CD4-positive, alpha-beta T cell (primary cell): ENCODE measurements at regions not wholly inside any gene's neighbourhood (a gene's known extent, or its start where the extent isn't known, plus 50 kb on each side); places are given as distances from the start of the nearest gene placed in this dataset.

Experiments used
- ATAC-seq: fragments of 200-7000 bp; cut with Tn5 transposase; one replicate; pipeline ENCODE4 v1.10.0; 2022; ENCODE audit warnings: mild to moderate bottlenecking; ENCODE audit not compliant: poor library complexity
- CTCF ChIA-PET: fragments of 350-600 bp; sonication (Branson Sonifier 250); formaldehyde crosslinking; loops from one replicate; lab custom pipeline; 2021; ENCODE audit warnings: antibody characterized with exemption, inconsistent platforms; lab: Charles Lee
- POLR2A ChIA-PET: fragments of 350-600 bp; sonication (Branson Sonifier 250); formaldehyde crosslinking; loops from one replicate; lab custom pipeline; 2021; ENCODE audit warnings: antibody characterized with exemption, inconsistent platforms; lab: Charles Lee
- DNase-seq, 14 experiments: peaks; one replicate each; pipeline ENCODE4 v3.0.0-alpha.2; 2013 to 2020; ENCODE audit warnings: mixed read lengths in 2 of 14
- H3K27ac ChIP-seq, 2 donors: one replicate each; pipeline versions ENCODE4 v1.5.1 to v1.7.0; 2013; ENCODE audit warnings: low read length in 2 of 2, low read depth in 1 of 2, mild to moderate bottlenecking in 1 of 2
- H3K27me3 ChIP-seq, 2 experiments: 1 replicate in 1 of 2; 2 replicates in 1 of 2; pipeline versions ENCODE4 v1.6.1 to v1.7.0; 2013; ENCODE audit warnings: low read length in 2 of 2, control low read depth in 1 of 2, mild to moderate bottlenecking in 1 of 2, moderate library complexity in 1 of 2; ENCODE audit not compliant: insufficient read depth in 2 of 2, control insufficient read depth in 1 of 2
- H3K36me3 ChIP-seq: one replicate; pipeline ENCODE4 v1.6.1; 2013; ENCODE audit warnings: low read length, control low read depth; ENCODE audit not compliant: insufficient read depth
- H3K4me1 ChIP-seq: one replicate; pipeline ENCODE4 v1.6.1; 2013; ENCODE audit warnings: low read length, control low read depth; ENCODE audit not compliant: insufficient read depth
- H3K4me3 ChIP-seq: one replicate; pipeline ENCODE4 v1.5.1; 2013; ENCODE audit warnings: mild to moderate bottlenecking, low read length, moderate library complexity
- H3K9me3 ChIP-seq, 2 experiments: 1 replicate in 1 of 2; 2 replicates in 1 of 2; pipeline versions ENCODE4 v1.6.1 to v1.7.0; 2013; ENCODE audit warnings: low read length in 2 of 2, mild to moderate bottlenecking in 2 of 2, control low read depth in 1 of 2, moderate library complexity in 1 of 2; ENCODE audit not compliant: control insufficient read depth in 1 of 2, insufficient read depth in 1 of 2
- H3K27ac Mint-ChIP-seq: one replicate; pipeline ENCODE4 v1.8.0; 2020; ENCODE audit warnings: mixed read lengths
- H3K27me3 Mint-ChIP-seq: one replicate; pipeline ENCODE4 v1.8.0; 2021; ENCODE audit warnings: mixed read lengths
- H3K36me3 Mint-ChIP-seq: one replicate; pipeline ENCODE4 v1.8.0; 2021; ENCODE audit warnings: low read depth, mixed read lengths
- H3K4me1 Mint-ChIP-seq: one replicate; pipeline ENCODE4 v1.8.0; 2021; ENCODE audit warnings: low read depth, mixed read lengths
- H3K4me3 Mint-ChIP-seq: one replicate; pipeline ENCODE4 v1.8.0; 2020; ENCODE audit warnings: mild to moderate bottlenecking, mixed read lengths
- H3K9me3 Mint-ChIP-seq: one replicate; pipeline ENCODE4 v1.8.0; 2020; ENCODE audit warnings: mixed read lengths
- CTCF ChIP-seq: fragments of 200-600 bp; IDR thresholded peaks from one replicate; pipeline ENCODE4 v1.8.0; 2022; ENCODE audit warnings: antibody characterized with exemption, mild to moderate bottlenecking
- intact Hi-C, 2 experiments: fragments of 100-400 bp; cut with DNase I in 1 of 2; cut with micrococcal nuclease in 1 of 2; formaldehyde crosslinking; loops; one replicate each; pipeline versions ENCODE4 v1.15.1 to v1.9.0; 2023 to 2025; cut with DNase I, micrococcal nuclease

GRCh38 chr2:190762566-190762965 lies 113.7 kb downstream of the NAB1 start:
- no peaks in the 10 kb centered on the region for H3K9me3 ChIP-seq
- ChIA-PET POLR2A (no interaction called here), CTCF (no interaction called here)
- H3K4me1 ChIP-seq = no peaks in the 10 kb centered on the region
- Mint-ChIP-seq H3K4me1 (peaks cover 5% of the 10 kb centered on the region), H3K27ac (no peak overlapping the region), H3K36me3 (no peaks in the 10 kb centered on the region), H3K9me3 (no peaks in the 10 kb centered on the region), H3K27me3 (no peaks in the 10 kb centered on the region), H3K4me3 (no peak overlapping the region)
- ATAC-seq = no peak
- no peak overlapping the region for H3K27ac ChIP-seq
- no peaks in the 10 kb centered on the region for H3K27me3 ChIP-seq
- H3K4me3 ChIP-seq = no peak overlapping the region
- intact Hi-C loops = no loop called here
- TF ChIP-seq CTCF = no peak
- H3K36me3 ChIP-seq = no peaks in the 10 kb centered on the region
- DNase-seq = no peak

GRCh38 chr2:190763100-190763499 lies 114.2 kb downstream of the NAB1 start:
- Mint-ChIP-seq H3K9me3 (no peaks in the 10 kb centered on the region), H3K4me1 (peaks cover 5% of the 10 kb centered on the region), H3K4me3 (no peak overlapping the region), H3K27ac (no peak overlapping the region), H3K27me3 (no peaks in the 10 kb centered on the region), H3K36me3 (no peaks in the 10 kb centered on the region)
- POLR2A ChIA-PET = no interaction called here
- Histone ChIP-seq H3K27ac (no peak overlapping the region), H3K36me3 (no peaks in the 10 kb centered on the region), H3K4me1 (no peaks in the 10 kb centered on the region), H3K9me3 (no peaks in the 10 kb centered on the region), H3K4me3 (no peak overlapping the region), H3K27me3 (no peaks in the 10 kb centered on the region)
- DNase-seq (no peak), ATAC-seq (no peak)
- CTCF ChIA-PET = no interaction called here
- no peak for TF ChIP-seq CTCF
- intact Hi-C loops = no loop called here

- H3K27me3 Mint-ChIP-seq = no peaks in the 10 kb centered on the region
- H3K36me3 ChIP-seq = no peaks in the 10 kb centered on the region
- H3K9me3 ChIP-seq = no peaks in the 10 kb centered on the region
- intact Hi-C loops = no loop called here
- ATAC-seq (peak; percentile 43), DNase-seq (no peak)
- peaks cover 5% of the 10 kb centered on the region for H3K4me1 Mint-ChIP-seq
- no peaks in the 10 kb centered on the region for H3K9me3 Mint-ChIP-seq
- H3K4me3 Mint-ChIP-seq = no peak overlapping the region
- no peak for TF ChIP-seq CTCF
- H3K4me3 ChIP-seq = no peak overlapping the region
- ChIA-PET CTCF (interaction anchor here (0.6 kb wide), 1 partner anchor 16 kb away, joined by 3 read pairs; no protein-coding TSS in a partner anchor), POLR2A (no interaction called here)
- no peaks in the 10 kb centered on the region for H3K36me3 Mint-ChIP-seq
- H3K27ac Mint-ChIP-seq = no peak overlapping the region
- no peaks in the 10 kb centered on the region for H3K4me1 ChIP-seq
- no peaks in the 10 kb centered on the region for H3K27me3 ChIP-seq
- no peak overlapping the region for H3K27ac ChIP-seq
These were observed 115.1 kb downstream of the NAB1 start for GRCh38 chr2:190763901-190764514.
